ENCODE measurements at regions not wholly inside any gene's neighbourhood (a gene's known extent, or its start where the extent isn't known, plus 50 kb on each side); places are given as distances from the start of the nearest gene placed in this dataset.

GRCh38 chr1:94654919-94655318, 113.4 kb upstream of the F3 start:
- no peaks in the 10 kb centered on the region for H3K9me3 ChIP-seq
- no peak for TF ChIP-seq POLR2A (IDR thresholded peaks at IDR 0.05)
- no peak for TF ChIP-seq CTCF (IDR thresholded peaks at IDR 0.05)
- H3K27ac ChIP-seq = no peak overlapping the region
- DNase-seq = no peak
- H3K4me3 ChIP-seq (replicated peaks in 1 of 3) = no peak overlapping the region
- intact Hi-C loops (cut with DNase I) = no loop called here
- 88 to 98% methylated on average over 4 of the region's 4 CpGs for WGBS, 2 donors
- H3K27me3 ChIP-seq = no peaks in the 10 kb centered on the region
- H3K36me3 ChIP-seq = no peaks in the 10 kb centered on the region
- H3K4me1 ChIP-seq = peaks cover 0 to 4% of the 10 kb centered on the region in 2 donors

DNA sequence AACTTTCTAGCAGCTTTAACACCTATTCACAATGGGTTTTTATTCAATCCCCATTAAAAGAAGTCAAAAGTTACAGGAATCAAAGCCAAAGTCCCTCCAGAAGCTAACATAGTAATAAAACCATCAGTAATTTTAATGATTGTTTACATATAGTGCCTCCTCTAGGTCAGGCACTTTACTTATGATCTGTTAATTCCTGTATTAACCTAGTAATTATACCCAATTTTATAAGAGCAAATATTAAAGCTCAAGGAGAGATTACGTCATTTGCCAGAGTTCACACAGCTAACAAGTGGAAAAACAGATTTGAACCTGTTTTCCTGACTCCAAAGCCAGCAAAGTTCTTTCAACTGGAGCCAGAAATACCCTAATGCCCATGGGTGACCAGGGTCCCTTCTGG, 112.9 kb upstream of the F3 start:
- no peak for DNase-seq
- Histone ChIP-seq H3K36me3 (no peaks in the 10 kb centered on the region), H3K4me1 (peaks cover 0 to 4% of the 10 kb centered on the region in 2 donors), H3K27me3 (no peaks in the 10 kb centered on the region), H3K4me3 (replicated peaks in 1 of 3) (no peak overlapping the region), H3K9me3 (no peaks in the 10 kb centered on the region), H3K27ac (no peak overlapping the region)
- WGBS, 2 donors = 92 to 93% methylated on average over 1 of the region's 1 CpG
- intact Hi-C loops (cut with DNase I) = no loop called here
- TF ChIP-seq POLR2A (IDR thresholded peaks at IDR 0.05) = no peak
- no peak for TF ChIP-seq CTCF (IDR thresholded peaks at IDR 0.05)

GRCh38 chr1:94654031-94654430, 112.5 kb upstream of the F3 start:
- H3K4me1 ChIP-seq = peaks cover 0 to 4% of the 10 kb centered on the region in 2 donors

GRCh38 chr1:94653454-94653853, 111.9 kb upstream of the F3 start:
- Histone ChIP-seq H3K9me3 (no peaks in the 10 kb centered on the region), H3K36me3 (no peaks in the 10 kb centered on the region), H3K27me3 (no peaks in the 10 kb centered on the region), H3K4me1 (peaks cover 0 to 4% of the 10 kb centered on the region in 2 donors), H3K4me3 (replicated peaks in 1 of 3) (no peak overlapping the region), H3K27ac (no peak overlapping the region)
- WGBS, 2 donors = 88 to 91% methylated on average over 3 of the region's 3 CpGs
- no peak for DNase-seq
- intact Hi-C loops (cut with DNase I) = no loop called here
- TF ChIP-seq POLR2A (IDR thresholded peaks at IDR 0.05) (no peak), CTCF (IDR thresholded peaks at IDR 0.05) (no peak)

More at GRCh38 chr1:94654031-94654430, 112.5 kb upstream of the F3 start:
- WGBS, 2 donors = 78% methylated on average over 1 of the region's 1 CpG
- no peak overlapping the region for H3K4me3 ChIP-seq (replicated peaks in 1 of 3)
- no peaks in the 10 kb centered on the region for H3K27me3 ChIP-seq
- H3K36me3 ChIP-seq = no peaks in the 10 kb centered on the region
- H3K9me3 ChIP-seq = no peaks in the 10 kb centered on the region
- no peak for DNase-seq
- no peak for TF ChIP-seq POLR2A (IDR thresholded peaks at IDR 0.05)
- no peak for TF ChIP-seq CTCF (IDR thresholded peaks at IDR 0.05)
- no peak overlapping the region for H3K27ac ChIP-seq
- intact Hi-C loops (cut with DNase I) = no loop called here

DNA sequence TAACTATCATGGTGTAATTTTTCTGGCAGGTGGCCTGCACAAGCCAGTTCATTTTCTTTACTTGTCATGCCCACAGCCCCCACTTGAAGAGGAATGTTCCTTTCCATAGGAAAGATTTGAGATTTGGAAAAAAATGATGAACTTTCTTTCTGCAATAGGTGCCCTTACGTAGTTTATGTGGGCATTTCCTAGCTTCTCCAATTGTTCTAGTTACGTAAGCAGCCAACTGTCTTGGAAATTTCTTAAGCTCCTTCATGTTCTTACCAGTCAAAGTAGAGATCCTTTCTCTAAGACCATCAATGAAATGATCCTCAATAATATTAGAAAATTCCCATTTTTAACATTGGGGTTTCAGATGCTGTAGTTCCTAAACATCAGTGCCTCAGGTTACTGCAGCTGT, 109.5 kb upstream of the F3 start:
- Histone ChIP-seq H3K4me3 (replicated peaks in 1 of 3) (no peak overlapping the region), H3K4me1 (no peaks in the 10 kb centered on the region), H3K27ac (no peak overlapping the region), H3K9me3 (no peaks in the 10 kb centered on the region), H3K27me3 (no peaks in the 10 kb centered on the region), H3K36me3 (no peaks in the 10 kb centered on the region)
- 93 to 99% methylated on average over 2 of the region's 2 CpGs for WGBS, 2 donors
- TF ChIP-seq POLR2A (IDR thresholded peaks at IDR 0.05) (no peak), CTCF (IDR thresholded peaks at IDR 0.05) (no peak)
- intact Hi-C loops (cut with DNase I) = no loop called here
- DNase-seq = no peak

Measured in thyroid gland (tissue), 4 donors.